ENCODE measurements at regions not wholly inside any gene's neighbourhood (a gene's known extent, or its start where the extent isn't known, plus 50 kb on each side); places are given as distances from the start of the nearest gene placed in this dataset.

- Histone ChIP-seq H3K36me3 (replicated peaks; ENCODE audit: insufficient read depth, low read depth) (no peaks in the 10 kb centered on the region), H3K4me3 (no peak overlapping the region), H3K4me1 (ENCODE audit: insufficient read depth) (no peaks in the 10 kb centered on the region), H3K27me3 (peaks cover 3% of the 10 kb centered on the region), H3K9me2 (replicated peaks; ENCODE audit: insufficient read depth) (no peaks in the 10 kb centered on the region), H3K27ac (no peak overlapping the region), H4K20me1 (ENCODE audit: insufficient read depth, poor library complexity, severe bottlenecking) (no peaks in the 10 kb centered on the region), H3K4me2 (no peak overlapping the region), H2AFZ (no peak overlapping the region), H3K9me3 (ENCODE audit: low read depth) (no peaks in the 10 kb centered on the region), H3K79me2 (no peaks in the 10 kb centered on the region)
- no peak for DNase-seq (ENCODE audit: low spot score)
- TF ChIP-seq EZH2phosphoT487 (IDR thresholded peaks at IDR 0.05; ENCODE audit: low read depth, severe bottlenecking, unreplicated experiment) (no peak), EZH2 (IDR thresholded peaks at IDR 0.05; ENCODE audit: borderline replicate concordance) (no peak), CTCF (IDR thresholded peaks at IDR 0.05; ENCODE audit: poor library complexity) (no peak)
- WGBS (ENCODE audit: low lambda C conversion rate, missing lambda C conversion rate) = 92% methylated on average over 7 of the region's 7 CpGs
Observed at GRCh38 chr7:26506196-26506595, 214.5 kb downstream of the SNX10 start.

GRCh38 chr7:26507108-26507987, 215.7 kb downstream of the SNX10 start:
- no peak for DNase-seq (ENCODE audit: low spot score)
- peaks cover 3% of the 10 kb centered on the region for H3K27me3 ChIP-seq
- WGBS (ENCODE audit: low lambda C conversion rate, missing lambda C conversion rate) = 82% methylated on average over 10 of the region's 10 CpGs
- H3K79me2 ChIP-seq = no peaks in the 10 kb centered on the region
- H3K9me2 ChIP-seq (replicated peaks; ENCODE audit: insufficient read depth) = no peaks in the 10 kb centered on the region
- no peak overlapping the region for H3K4me2 ChIP-seq
- no peaks in the 10 kb centered on the region for H3K36me3 ChIP-seq (replicated peaks; ENCODE audit: insufficient read depth, low read depth)
- H2AFZ ChIP-seq = no peak overlapping the region
- H4K20me1 ChIP-seq (ENCODE audit: insufficient read depth, poor library complexity, severe bottlenecking) = no peaks in the 10 kb centered on the region
- no peak overlapping the region for H3K27ac ChIP-seq
- no peak for TF ChIP-seq EZH2phosphoT487 (IDR thresholded peaks at IDR 0.05; ENCODE audit: low read depth, severe bottlenecking, unreplicated experiment)
- no peak for TF ChIP-seq EZH2 (IDR thresholded peaks at IDR 0.05; ENCODE audit: borderline replicate concordance)
- no peaks in the 10 kb centered on the region for H3K4me1 ChIP-seq (ENCODE audit: insufficient read depth)
- no peaks in the 10 kb centered on the region for H3K9me3 ChIP-seq (ENCODE audit: low read depth)
- H3K4me3 ChIP-seq = no peak overlapping the region

- no peaks in the 10 kb centered on the region for H3K9me3 ChIP-seq (ENCODE audit: low read depth)
- no peak for TF ChIP-seq CTCF (IDR thresholded peaks at IDR 0.05; ENCODE audit: poor library complexity)
- no peak for TF ChIP-seq EZH2phosphoT487 (IDR thresholded peaks at IDR 0.05; ENCODE audit: low read depth, severe bottlenecking, unreplicated experiment)
- TF ChIP-seq EZH2 (IDR thresholded peaks at IDR 0.05; ENCODE audit: borderline replicate concordance) = no peak
- no peak overlapping the region for H3K4me3 ChIP-seq
- no peaks in the 10 kb centered on the region for H3K9me2 ChIP-seq (replicated peaks; ENCODE audit: insufficient read depth)
- H3K79me2 ChIP-seq = no peaks in the 10 kb centered on the region
- no peaks in the 10 kb centered on the region for H3K36me3 ChIP-seq (replicated peaks; ENCODE audit: insufficient read depth, low read depth)
- no peaks in the 10 kb centered on the region for H3K4me1 ChIP-seq (ENCODE audit: insufficient read depth)
- H2AFZ ChIP-seq = no peak overlapping the region
- DNase-seq (ENCODE audit: low spot score) = no peak
- 84% methylated on average over 8 of the region's 8 CpGs for WGBS (ENCODE audit: low lambda C conversion rate, missing lambda C conversion rate)
- no peak overlapping the region for H3K27ac ChIP-seq
- H3K27me3 ChIP-seq = peaks cover 3% of the 10 kb centered on the region
- no peak overlapping the region for H3K4me2 ChIP-seq
- H4K20me1 ChIP-seq (ENCODE audit: insufficient read depth, poor library complexity, severe bottlenecking) = no peaks in the 10 kb centered on the region
Observed at GRCh38 chr7:26508481-26508880, 216.8 kb downstream of the SNX10 start.

GRCh38 chr7:26508917-26509316, 217.3 kb downstream of the SNX10 start:
- H3K27ac ChIP-seq = no peak overlapping the region
- H3K79me2 ChIP-seq = no peaks in the 10 kb centered on the region
- DNase-seq (ENCODE audit: low spot score) = no peak
- no peaks in the 10 kb centered on the region for H3K36me3 ChIP-seq (replicated peaks; ENCODE audit: insufficient read depth, low read depth)
- H2AFZ ChIP-seq = no peak overlapping the region
- H3K4me1 ChIP-seq (ENCODE audit: insufficient read depth) = no peaks in the 10 kb centered on the region
- H3K9me3 ChIP-seq (ENCODE audit: low read depth) = no peaks in the 10 kb centered on the region
- no peaks in the 10 kb centered on the region for H3K9me2 ChIP-seq (replicated peaks; ENCODE audit: insufficient read depth)
- 60% methylated on average over 5 of the region's 5 CpGs for WGBS (ENCODE audit: low lambda C conversion rate, missing lambda C conversion rate)
- TF ChIP-seq CTCF (IDR thresholded peaks at IDR 0.05; ENCODE audit: poor library complexity) (no peak), EZH2 (IDR thresholded peaks at IDR 0.05; ENCODE audit: borderline replicate concordance) (no peak)
- peaks cover 3% of the 10 kb centered on the region for H3K27me3 ChIP-seq
- no peak overlapping the region for H3K4me2 ChIP-seq
- H4K20me1 ChIP-seq (ENCODE audit: insufficient read depth, poor library complexity, severe bottlenecking) = no peaks in the 10 kb centered on the region
- no peak overlapping the region for H3K4me3 ChIP-seq

All from hepatocyte (in vitro differentiated cells).